ENCODE measurements at regions not wholly inside any gene's neighbourhood (a gene's known extent, or its start where the extent isn't known, plus 50 kb on each side); places are given as distances from the start of the nearest gene placed in this dataset.
"Not testable (repeated sequence)": the region's sequence is repeated elsewhere in the genome, so short reads cannot be mapped to it uniquely, and the experiment has no call there.

- peaks cover 6 to 32% (median 20%) of the 10 kb centered on the region in 4 donors for H3K4me1 ChIP-seq (ENCODE audit: control insufficient read depth in 4 of 4, insufficient read depth in 4 of 4, low read length in 3 of 4)
- H3K4me3 ChIP-seq (ENCODE audit: low read depth in 1 of 3, low read length in 3 of 3) = no peak overlapping the region
- H3K9me3 ChIP-seq (ENCODE audit: control insufficient read depth in 4 of 4, low read length in 3 of 4) = no peaks in the 10 kb centered on the region
- H3K9ac ChIP-seq (ENCODE audit: low read depth in 1 of 2, low read length in 2 of 2) = no peak overlapping the region
- no peaks in the 10 kb centered on the region for H3K27me3 ChIP-seq (ENCODE audit: control insufficient read depth in 4 of 4, insufficient read depth in 4 of 4, low read length in 3 of 4)
- no peak for DNase-seq (ENCODE audit: low spot score)
- H3K36me3 ChIP-seq (ENCODE audit: control insufficient read depth in 4 of 4, insufficient read depth in 3 of 4, low read depth in 1 of 4, low read length in 3 of 4) = no peaks in the 10 kb centered on the region
- 86% methylated on average over 6 of the region's 6 CpGs for WGBS
- H3K27ac ChIP-seq (ENCODE audit: low read depth in 1 of 2, low read length in 2 of 2) = no peak overlapping the region
- TF ChIP-seq NR2F2 (IDR thresholded peaks at IDR 0.05) = no peak
- TF ChIP-seq RXRA (IDR thresholded peaks at IDR 0.05) = no peak
- no peak for TF ChIP-seq FOXA2 (IDR thresholded peaks at IDR 0.05)
- TF ChIP-seq ZBTB33 (IDR thresholded peaks at IDR 0.05) = no peak
- no peak for TF ChIP-seq CTCF (IDR thresholded peaks at IDR 0.05; ENCODE audit: low read depth, low read length, missing input control)
- TF ChIP-seq HNF4G (IDR thresholded peaks at IDR 0.05) = no peak
- TF ChIP-seq RAD21 (IDR thresholded peaks at IDR 0.05) = no peak
- no peak for TF ChIP-seq GABPA (IDR thresholded peaks at IDR 0.05 in 1 of 2, conservative IDR thresholded peaks at IDR 0.05 in 1 of 2)
- TF ChIP-seq HNF4A (conservative IDR thresholded peaks at IDR 0.05) = no peak
- TF ChIP-seq EGR1 (IDR thresholded peaks at IDR 0.05; ENCODE audit: low read depth in 2 of 2) = no peak
These were observed 69.7 kb downstream of the ARF6 start for GRCh38 chr14:49962621-49963020.

GRCh38 chr14:49965068-49965651, 72.3 kb downstream of the ARF6 start:
- Histone ChIP-seq H3K27ac (ENCODE audit: low read depth in 1 of 2, low read length in 2 of 2) (peak overlapping the region; percentile 75 to 79), H3K4me1 (ENCODE audit: control insufficient read depth in 4 of 4, insufficient read depth in 4 of 4, low read length in 3 of 4) (peaks cover 6 to 34% (median 20%) of the 10 kb centered on the region in 4 donors), H3K4me3 (ENCODE audit: low read depth in 1 of 3, low read length in 3 of 3) (peak overlapping the region in 1 of 3 donors; percentile 6), H3K9ac (ENCODE audit: low read depth in 1 of 2, low read length in 2 of 2) (peak overlapping the region in 1 of 2 donors; percentile 26)
- not testable (repeated sequence) for H3K27me3 ChIP-seq (ENCODE audit: control insufficient read depth in 4 of 4, insufficient read depth in 4 of 4, low read length in 3 of 4); H3K9me3 ChIP-seq (ENCODE audit: control insufficient read depth in 4 of 4, low read length in 3 of 4); DNase-seq (ENCODE audit: low spot score); H3K36me3 ChIP-seq (ENCODE audit: control insufficient read depth in 4 of 4, insufficient read depth in 3 of 4, low read depth in 1 of 4, low read length in 3 of 4)
- TF ChIP-seq RAD21 (IDR thresholded peaks at IDR 0.05) = peak; percentile 47 to 49
- peak in 1 of 2 donors; percentile 48 for TF ChIP-seq JUND (IDR thresholded peaks at IDR 0.05)
- TF ChIP-seq REST (IDR thresholded peaks at IDR 0.05) = peak; percentile 52
- TF ChIP-seq MAX (IDR thresholded peaks at IDR 0.05) = peak; percentile 43
- peak; percentile 62 to 75 for TF ChIP-seq HNF4A (conservative IDR thresholded peaks at IDR 0.05)
- TF ChIP-seq ATF3 (IDR thresholded peaks at IDR 0.05) = peak; percentile 65
- TF ChIP-seq YY1 (IDR thresholded peaks at IDR 0.05) = peak; percentile 45
- TF ChIP-seq RXRA (IDR thresholded peaks at IDR 0.05) = peak; percentile 29 to 75
- peak; percentile 63 for TF ChIP-seq SP1 (IDR thresholded peaks at IDR 0.05)
- WGBS = 48% methylated on average over 8 of the region's 8 CpGs
